OCI-LY1 (cell line): ENCODE measurements at regions not wholly inside any gene's neighbourhood (a gene's known extent, or its start where the extent isn't known, plus 50 kb on each side); places are given as distances from the start of the nearest gene placed in this dataset.

Experiments used
- EZH2 ChIP-seq: fragments of 200-600 bp; sonication (generic), shearing (Covaris generic); IDR thresholded peaks from 2 replicates; pipeline ENCODE4 v1.8.0; 2017; ENCODE audit warnings: borderline replicate concordance, mixed run types, mild to moderate bottlenecking, antibody characterized with exemption, low read length, moderate library complexity, mixed read lengths
- TF ChIP-seq, protein P1 (sequence below): fragments of 200-600 bp; sonication (generic), shearing (Covaris generic); IDR thresholded peaks from 2 replicates; pipeline ENCODE4 v1.5.1; 2017; ENCODE audit warnings: mild to moderate bottlenecking, antibody characterized with exemption, low read length, moderate library complexity, mixed read lengths

DNA sequence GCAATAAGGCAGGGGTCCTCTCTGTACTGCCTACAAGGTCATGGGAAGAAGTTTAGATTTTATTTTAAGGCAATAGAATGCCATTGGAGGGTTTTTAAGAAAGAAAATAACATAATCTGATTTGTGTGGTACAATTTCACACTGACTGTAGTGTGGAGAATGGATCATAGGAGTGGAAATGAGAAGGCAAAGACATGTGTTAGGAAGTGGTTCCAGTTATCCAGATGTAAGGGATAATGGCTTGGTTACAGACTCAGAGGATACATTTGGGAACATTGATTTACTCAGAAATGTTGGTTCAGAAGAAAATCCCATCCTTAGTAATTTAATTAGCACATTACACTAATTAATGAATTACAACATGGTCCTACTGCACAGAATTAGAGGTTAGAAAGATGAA is 788.2 kb downstream of the SLITRK5 start:
- TF ChIP-seq, protein P1, sequence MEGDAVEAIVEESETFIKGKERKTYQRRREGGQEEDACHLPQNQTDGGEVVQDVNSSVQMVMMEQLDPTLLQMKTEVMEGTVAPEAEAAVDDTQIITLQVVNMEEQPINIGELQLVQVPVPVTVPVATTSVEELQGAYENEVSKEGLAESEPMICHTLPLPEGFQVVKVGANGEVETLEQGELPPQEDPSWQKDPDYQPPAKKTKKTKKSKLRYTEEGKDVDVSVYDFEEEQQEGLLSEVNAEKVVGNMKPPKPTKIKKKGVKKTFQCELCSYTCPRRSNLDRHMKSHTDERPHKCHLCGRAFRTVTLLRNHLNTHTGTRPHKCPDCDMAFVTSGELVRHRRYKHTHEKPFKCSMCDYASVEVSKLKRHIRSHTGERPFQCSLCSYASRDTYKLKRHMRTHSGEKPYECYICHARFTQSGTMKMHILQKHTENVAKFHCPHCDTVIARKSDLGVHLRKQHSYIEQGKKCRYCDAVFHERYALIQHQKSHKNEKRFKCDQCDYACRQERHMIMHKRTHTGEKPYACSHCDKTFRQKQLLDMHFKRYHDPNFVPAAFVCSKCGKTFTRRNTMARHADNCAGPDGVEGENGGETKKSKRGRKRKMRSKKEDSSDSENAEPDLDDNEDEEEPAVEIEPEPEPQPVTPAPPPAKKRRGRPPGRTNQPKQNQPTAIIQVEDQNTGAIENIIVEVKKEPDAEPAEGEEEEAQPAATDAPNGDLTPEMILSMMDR: no peak
- no peak for TF ChIP-seq EZH2
